Osteocyte (in vitro differentiated cells): ENCODE measurements at regions not wholly inside any gene's neighbourhood (a gene's known extent, or its start where the extent isn't known, plus 50 kb on each side); places are given as distances from the start of the nearest gene placed in this dataset.

Source experiments
- DNase-seq: peaks from one replicate; pipeline ENCODE4 v3.0.0; 2021; ENCODE audit warnings: mixed read lengths; ENCODE audit not compliant: unreplicated experiment; ENCODE audit errors: extremely low spot score
- H3K27ac Mint-ChIP-seq: one replicate; pipeline ENCODE4 v1.8.0; 2021; ENCODE audit warnings: mild to moderate bottlenecking, mixed read lengths; ENCODE audit not compliant: unreplicated experiment
- H3K27me3 Mint-ChIP-seq: one replicate; pipeline ENCODE4 v1.8.0; 2021; ENCODE audit warnings: mixed read lengths; ENCODE audit not compliant: unreplicated experiment
- H3K36me3 Mint-ChIP-seq: one replicate; pipeline ENCODE4 v1.8.0; 2021; ENCODE audit warnings: mixed read lengths; ENCODE audit not compliant: unreplicated experiment
- H3K4me1 Mint-ChIP-seq: one replicate; pipeline ENCODE4 v1.8.0; 2021; ENCODE audit warnings: mixed read lengths; ENCODE audit not compliant: unreplicated experiment
- H3K4me3 Mint-ChIP-seq: one replicate; pipeline ENCODE4 v1.8.0; 2021; ENCODE audit warnings: mild to moderate bottlenecking, moderate library complexity, mixed read lengths; ENCODE audit not compliant: unreplicated experiment
- H3K9me3 Mint-ChIP-seq: one replicate; pipeline ENCODE4 v1.8.0; 2021; ENCODE audit warnings: mixed read lengths; ENCODE audit not compliant: unreplicated experiment
- CTCF ChIP-seq: fragments of 200-600 bp; sonication (generic); IDR thresholded peaks from 2 replicates; pipeline ENCODE4 v1.5.0; 2021; ENCODE audit warnings: antibody characterized with exemption, mild to moderate bottlenecking, moderate library complexity

- Mint-ChIP-seq H3K4me3 (no peak overlapping the region), H3K27ac (no peak overlapping the region), H3K36me3 (no peaks in the 10 kb centered on the region), H3K27me3 (no peaks in the 10 kb centered on the region), H3K9me3 (no peaks in the 10 kb centered on the region), H3K4me1 (peaks cover 11% of the 10 kb centered on the region)
- no peak for TF ChIP-seq CTCF
- DNase-seq, result no peak
Observed at GRCh38 chr3:148084931-148085330, 612.8 kb upstream of the AGTR1 start.

- no peaks in the 10 kb centered on the region for H3K36me3 Mint-ChIP-seq
- H3K4me3 Mint-ChIP-seq, result no peak overlapping the region
- TF ChIP-seq CTCF, result no peak
- no peak for DNase-seq
- no peaks in the 10 kb centered on the region for H3K9me3 Mint-ChIP-seq
- H3K4me1 Mint-ChIP-seq, result peaks cover 11% of the 10 kb centered on the region
- H3K27ac Mint-ChIP-seq, result no peak overlapping the region
- H3K27me3 Mint-ChIP-seq, result no peaks in the 10 kb centered on the region
Observed at GRCh38 chr3:148087601-148088371, 609.9 kb upstream of the AGTR1 start.

GRCh38 chr3:148089171-148089570, 608.5 kb upstream of the AGTR1 start:
- no peaks in the 10 kb centered on the region for H3K36me3 Mint-ChIP-seq
- DNase-seq, result no peak
- no peak for TF ChIP-seq CTCF
- no peak overlapping the region for H3K27ac Mint-ChIP-seq
- no peaks in the 10 kb centered on the region for H3K9me3 Mint-ChIP-seq
- no peaks in the 10 kb centered on the region for H3K27me3 Mint-ChIP-seq
- no peak overlapping the region for H3K4me3 Mint-ChIP-seq
- H3K4me1 Mint-ChIP-seq, result peaks cover 11% of the 10 kb centered on the region

- H3K9me3 Mint-ChIP-seq, result no peaks in the 10 kb centered on the region
- H3K4me1 Mint-ChIP-seq, result peaks cover 6% of the 10 kb centered on the region
- DNase-seq, result no peak
- no peak overlapping the region for H3K4me3 Mint-ChIP-seq
- H3K36me3 Mint-ChIP-seq, result no peaks in the 10 kb centered on the region
- TF ChIP-seq CTCF, result no peak
- no peaks in the 10 kb centered on the region for H3K27me3 Mint-ChIP-seq
- no peak overlapping the region for H3K27ac Mint-ChIP-seq
Observed at GRCh38 chr3:148090156-148090555, 607.5 kb upstream of the AGTR1 start.

GRCh38 chr3:148092624-148093347, 604.9 kb upstream of the AGTR1 start:
- no peak for TF ChIP-seq CTCF
- H3K4me3 Mint-ChIP-seq, result no peak overlapping the region
- H3K9me3 Mint-ChIP-seq, result no peaks in the 10 kb centered on the region
- no peaks in the 10 kb centered on the region for H3K27me3 Mint-ChIP-seq
- peaks cover 6% of the 10 kb centered on the region for H3K4me1 Mint-ChIP-seq
- no peak for DNase-seq
- H3K27ac Mint-ChIP-seq, result no peak overlapping the region
- H3K36me3 Mint-ChIP-seq, result no peaks in the 10 kb centered on the region
